Adrenal gland (tissue), 5 donors: ENCODE measurements at regions not wholly inside any gene's neighbourhood (a gene's known extent, or its start where the extent isn't known, plus 50 kb on each side); places are given as distances from the start of the nearest gene placed in this dataset.

Experiments
- CTCF ChIP-seq, 6 experiments: fragments of 450-650 bp in 4 of 6; fragments of 200-600 bp in 2 of 6; sonication (generic) in 1 of 6; IDR thresholded peaks; 1 replicate in 5 of 6; 2 replicates in 1 of 6; pipeline versions ENCODE4 v1.5.1 to v1.8.0; 2016 to 2021; ENCODE audit warnings: antibody characterized with exemption in 6 of 6, mild to moderate bottlenecking in 2 of 6, moderate library complexity in 1 of 6
- POLR2A ChIP-seq, 2 donors: fragments of 450-650 bp; IDR thresholded peaks; one replicate each; pipeline ENCODE4 v1.6.1; 2017; ENCODE audit warnings: antibody characterized with exemption in 2 of 2, mild to moderate bottlenecking in 2 of 2, moderate library complexity in 1 of 2
- donor health status: DM: no; HTN: no; CAD: no.

DNA sequence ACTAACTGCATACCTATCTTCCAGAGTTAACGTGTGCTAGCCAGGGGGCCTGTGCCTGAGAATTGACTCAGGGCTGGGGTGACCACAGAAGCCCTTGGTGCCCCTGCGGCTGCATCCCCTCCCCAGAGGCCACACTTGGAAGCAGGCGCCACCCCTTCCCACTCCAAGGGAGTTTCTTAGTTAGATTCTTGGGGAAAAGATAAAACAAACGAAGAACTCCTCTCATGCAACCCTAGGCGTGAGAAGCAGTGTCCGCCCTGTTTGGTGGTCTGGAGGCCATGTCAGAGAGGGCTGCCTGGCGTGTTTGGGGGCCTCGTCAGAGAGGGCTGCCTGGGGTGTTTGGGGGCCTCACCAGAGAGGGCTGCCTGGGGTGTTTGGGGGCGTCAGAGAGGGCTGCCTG lies 50.3 kb upstream of the HGFAC start:
- no peak for TF ChIP-seq CTCF (IDR thresholded peaks at IDR 0.05)
- no peak for TF ChIP-seq POLR2A (IDR thresholded peaks at IDR 0.05)
